GM12873 (cell line): ENCODE measurements at regions not wholly inside any gene's neighbourhood (a gene's known extent, or its start where the extent isn't known, plus 50 kb on each side); places are given as distances from the start of the nearest gene placed in this dataset.

ENCODE experiments used
- CTCF ChIP-seq: IDR thresholded peaks from 2 replicates; pipeline ENCODE4 v1.5.1; 2012; ENCODE audit warnings: low read depth, mild to moderate bottlenecking, moderate library complexity, low read length, control low read depth; ENCODE audit not compliant: insufficient read depth; ENCODE audit errors: missing control alignments

- TF ChIP-seq CTCF: no peak
These were observed 114.5 kb downstream of the RPAP3 start for GRCh38 chr12:47591361-47591791.

GRCh38 chr12:47590771-47591360, 115.0 kb downstream of the RPAP3 start:
- TF ChIP-seq CTCF: no peak

- TF ChIP-seq CTCF: no peak
These were observed 118.7 kb downstream of the RPAP3 start for GRCh38 chr12:47586952-47587669.

GRCh38 chr12:47585507-47585906, 120.3 kb downstream of the RPAP3 start:
- TF ChIP-seq CTCF: no peak

- no peak for TF ChIP-seq CTCF
These were observed 127.0 kb downstream of the RPAP3 start for GRCh38 chr12:47578836-47579235.

GRCh38 chr12:47577206-47577989, 128.4 kb downstream of the RPAP3 start:
- TF ChIP-seq CTCF: no peak

- no peak for TF ChIP-seq CTCF
These were observed 129.4 kb downstream of the RPAP3 start for GRCh38 chr12:47576289-47576945.
